H9 (cell line): ENCODE measurements at regions not wholly inside any gene's neighbourhood (a gene's known extent, or its start where the extent isn't known, plus 50 kb on each side); places are given as distances from the start of the nearest gene placed in this dataset.

Source experiments
- DNase-seq: peaks from one replicate; pipeline ENCODE4 v3.0.0-alpha.2; 2017
- H2AFZ ChIP-seq: one replicate; pipeline ENCODE4 v1.6.1; 2013; ENCODE audit warnings: mild to moderate bottlenecking, low read length, control low read depth, moderate library complexity
- H2AK5ac ChIP-seq: 2 replicates; pipeline ENCODE4 v1.6.1; 2013; ENCODE audit warnings: low read length, control low read depth, mixed read lengths; ENCODE audit not compliant: insufficient read length
- H2BK120ac ChIP-seq: one replicate; pipeline ENCODE4 v1.6.1; 2013; ENCODE audit warnings: low read depth, mild to moderate bottlenecking, low read length, control low read depth, inconsistent platforms; ENCODE audit not compliant: poor library complexity, severe bottlenecking
- H2BK12ac ChIP-seq: 2 replicates; pipeline ENCODE4 v1.6.1; 2013; ENCODE audit warnings: low read length, control low read depth, mixed read lengths, low read depth; ENCODE audit not compliant: insufficient read length
- H2BK15ac ChIP-seq: 2 replicates; pipeline ENCODE4 v1.6.1; 2013; ENCODE audit warnings: low read depth, low read length, control low read depth
- H2BK20ac ChIP-seq: one replicate; pipeline ENCODE4 v1.6.1; 2013; ENCODE audit warnings: low read depth, mild to moderate bottlenecking, low read length, control low read depth, inconsistent platforms; ENCODE audit not compliant: poor library complexity, severe bottlenecking
- H2BK5ac ChIP-seq: 2 replicates; pipeline ENCODE4 v1.6.1; 2013; ENCODE audit warnings: low read length, control low read depth, mixed read lengths; ENCODE audit not compliant: insufficient read length
- H3K14ac ChIP-seq: 2 replicates; pipeline ENCODE4 v1.6.1; 2013; ENCODE audit warnings: low read length, control low read depth; ENCODE audit not compliant: insufficient read depth
- H3K18ac ChIP-seq: 2 replicates; pipeline ENCODE4 v1.6.1; 2013; ENCODE audit warnings: low read depth, mild to moderate bottlenecking, mixed read lengths, low read length, control low read depth; ENCODE audit not compliant: insufficient read length
- H3K23ac ChIP-seq: 2 replicates; pipeline ENCODE4 v1.6.1; 2013; ENCODE audit warnings: low read length, control low read depth, mixed read lengths, low read depth; ENCODE audit not compliant: insufficient read length
- H3K23me2 ChIP-seq: 2 replicates; pipeline ENCODE4 v1.6.1; 2013; ENCODE audit warnings: low read depth, mild to moderate bottlenecking, mixed read lengths, low read length, control low read depth; ENCODE audit not compliant: insufficient read length, poor library complexity, severe bottlenecking
- H3K27ac ChIP-seq: 2 replicates; pipeline ENCODE4 v1.5.1; 2013; ENCODE audit warnings: low read length, control low read depth, mixed read lengths, low read depth; ENCODE audit not compliant: insufficient read length
- H3K27me3 ChIP-seq: 2 replicates; pipeline ENCODE4 v1.6.1; 2013; ENCODE audit warnings: low read length, control low read depth, inconsistent platforms; ENCODE audit not compliant: insufficient read depth
- H3K4ac ChIP-seq: 2 replicates; pipeline ENCODE4 v1.6.1; 2013; ENCODE audit warnings: low read depth, mild to moderate bottlenecking, control low read depth, inconsistent platforms, low read length, moderate library complexity
- H3K4me1 ChIP-seq: 2 replicates; pipeline ENCODE4 v1.6.1; 2013; ENCODE audit warnings: low read length, control low read depth, inconsistent platforms; ENCODE audit not compliant: insufficient read depth
- H3K4me2 ChIP-seq: 2 replicates; pipeline ENCODE4 v1.6.1; 2013; ENCODE audit warnings: low read length, control low read depth, mixed read lengths; ENCODE audit not compliant: insufficient read length, insufficient read depth
- H3K56ac ChIP-seq: 2 replicates; pipeline ENCODE4 v1.6.1; 2013; ENCODE audit warnings: low read depth, mild to moderate bottlenecking, mixed read lengths, low read length, control low read depth; ENCODE audit not compliant: insufficient read length
- H3K79me1 ChIP-seq: 2 replicates; pipeline ENCODE4 v1.6.1; 2013; ENCODE audit warnings: low read depth, mild to moderate bottlenecking, moderate library complexity, low read length, control low read depth, inconsistent platforms; ENCODE audit not compliant: insufficient read depth, poor library complexity, severe bottlenecking
- H3K79me2 ChIP-seq: 2 replicates; pipeline ENCODE4 v1.6.1; 2013; ENCODE audit warnings: low read length, control low read depth, inconsistent platforms; ENCODE audit not compliant: insufficient read depth
- H3K9ac ChIP-seq: 2 replicates; pipeline ENCODE4 v1.6.1; 2013; ENCODE audit warnings: low read length, control low read depth, mixed read lengths; ENCODE audit not compliant: insufficient read length; ENCODE audit errors: extremely low read depth
- H3K9me3 ChIP-seq: one replicate; pipeline ENCODE4 v1.6.1; 2013; ENCODE audit warnings: low read depth, low read length, inconsistent platforms; ENCODE audit not compliant: control insufficient read depth
- H3T11ph ChIP-seq: one replicate; pipeline ENCODE4 v1.6.1; 2013; ENCODE audit warnings: mild to moderate bottlenecking, low read length, control low read depth, inconsistent platforms
- H4K20me1 ChIP-seq: one replicate; pipeline ENCODE4 v1.6.1; 2013; ENCODE audit not compliant: control insufficient read depth, insufficient read length, insufficient read depth
- H4K5ac ChIP-seq: 2 replicates; pipeline ENCODE4 v1.6.1; 2013; ENCODE audit warnings: low read depth, mild to moderate bottlenecking, mixed read lengths, low read length, control low read depth; ENCODE audit not compliant: insufficient read length
- H4K8ac ChIP-seq: replicated peaks from 2 replicates; pipeline ENCODE4 v1.6.1; 2013; ENCODE audit warnings: low read length, control low read depth, mixed read lengths, low read depth; ENCODE audit not compliant: insufficient read length
- H4K91ac ChIP-seq: 2 replicates; pipeline ENCODE4 v1.6.1; 2013; ENCODE audit warnings: low read depth, mild to moderate bottlenecking, moderate library complexity, mixed read lengths, low read length, control low read depth; ENCODE audit not compliant: insufficient read length
- H3K27ac Mint-ChIP-seq, 3 experiments: 2 replicates in 2 of 3; 3 replicates in 1 of 3; pipeline ENCODE4 v1.8.0; 2020 to 2021; ENCODE audit warnings: mixed read lengths in 3 of 3, mild to moderate bottlenecking in 1 of 3, moderate library complexity in 1 of 3
- H3K27me3 Mint-ChIP-seq: 2 replicates; pipeline ENCODE4 v1.8.0; 2021; ENCODE audit warnings: low read depth, mild to moderate bottlenecking, moderate library complexity, mixed read lengths
- H3K36me3 Mint-ChIP-seq, 3 experiments: 2 replicates in 2 of 3; 3 replicates in 1 of 3; pipeline ENCODE4 v1.8.0; 2020 to 2021; ENCODE audit warnings: low read depth in 3 of 3, mixed read lengths in 3 of 3; ENCODE audit not compliant: insufficient read depth in 1 of 3
- H3K4me1 Mint-ChIP-seq, 2 experiments: 2 replicates each; pipeline ENCODE4 v1.8.0; 2020; ENCODE audit warnings: mixed read lengths in 2 of 2
- H3K4me3 Mint-ChIP-seq, 2 experiments: 2 replicates in 1 of 2; 3 replicates in 1 of 2; pipeline ENCODE4 v1.8.0; 2020 to 2021; ENCODE audit warnings: mild to moderate bottlenecking in 2 of 2, mixed read lengths in 2 of 2, moderate library complexity in 1 of 2
- H3K9me3 Mint-ChIP-seq, 2 experiments: 2 replicates in 1 of 2; 3 replicates in 1 of 2; pipeline ENCODE4 v1.8.0; 2020; ENCODE audit warnings: mild to moderate bottlenecking in 2 of 2, mixed read lengths in 2 of 2, moderate library complexity in 1 of 2
- WGBS: extraction: QIAGEN DNeasy Blood & Tissue Kit; methylation state at CpG from one replicate; pipeline ENCODE4 v1.1.7; 2013; ENCODE audit warnings: missing lambda C conversion rate, low lambda C conversion rate, mixed read lengths; ENCODE audit not compliant: insufficient read length; ENCODE audit errors: extremely low coverage; 5-methylcytosine and 5-hydroxymethylcytosine counted together
- TF ChIP-seq, protein P1 (sequence below): fragments of 200-600 bp; sonication (generic); conservative IDR thresholded peaks from 3 replicates; pipeline ENCODE4 v1.8.0; 2021; ENCODE audit warnings: antibody characterized with exemption, mild to moderate bottlenecking

DNA sequence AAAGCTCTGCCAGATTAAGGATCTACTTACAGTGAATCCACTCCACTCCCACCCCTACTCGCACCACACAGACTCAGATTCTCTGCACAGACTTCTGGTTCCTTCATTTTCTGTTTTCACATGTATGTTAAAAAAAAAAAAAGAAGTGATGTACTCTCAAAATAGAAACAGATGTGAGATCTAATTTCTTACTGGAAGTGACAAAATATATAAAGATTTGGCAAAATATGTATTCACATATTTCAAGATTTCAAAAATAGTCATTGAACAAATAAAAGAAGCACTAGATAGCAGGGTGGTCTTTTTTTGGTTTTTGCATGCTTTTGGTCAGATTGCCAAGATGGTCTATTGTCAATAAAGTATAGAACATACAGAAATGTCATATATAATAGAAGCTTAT is 379.2 kb downstream of the TMEM167A start:
- TF ChIP-seq, protein P1, sequence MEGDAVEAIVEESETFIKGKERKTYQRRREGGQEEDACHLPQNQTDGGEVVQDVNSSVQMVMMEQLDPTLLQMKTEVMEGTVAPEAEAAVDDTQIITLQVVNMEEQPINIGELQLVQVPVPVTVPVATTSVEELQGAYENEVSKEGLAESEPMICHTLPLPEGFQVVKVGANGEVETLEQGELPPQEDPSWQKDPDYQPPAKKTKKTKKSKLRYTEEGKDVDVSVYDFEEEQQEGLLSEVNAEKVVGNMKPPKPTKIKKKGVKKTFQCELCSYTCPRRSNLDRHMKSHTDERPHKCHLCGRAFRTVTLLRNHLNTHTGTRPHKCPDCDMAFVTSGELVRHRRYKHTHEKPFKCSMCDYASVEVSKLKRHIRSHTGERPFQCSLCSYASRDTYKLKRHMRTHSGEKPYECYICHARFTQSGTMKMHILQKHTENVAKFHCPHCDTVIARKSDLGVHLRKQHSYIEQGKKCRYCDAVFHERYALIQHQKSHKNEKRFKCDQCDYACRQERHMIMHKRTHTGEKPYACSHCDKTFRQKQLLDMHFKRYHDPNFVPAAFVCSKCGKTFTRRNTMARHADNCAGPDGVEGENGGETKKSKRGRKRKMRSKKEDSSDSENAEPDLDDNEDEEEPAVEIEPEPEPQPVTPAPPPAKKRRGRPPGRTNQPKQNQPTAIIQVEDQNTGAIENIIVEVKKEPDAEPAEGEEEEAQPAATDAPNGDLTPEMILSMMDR: no peak
- no peak overlapping the region for H3T11ph ChIP-seq
- no peak overlapping the region for H4K8ac ChIP-seq
- no peak overlapping the region for H3K9ac ChIP-seq
- no peaks in the 10 kb centered on the region for H3K9me3 Mint-ChIP-seq
- no peaks in the 10 kb centered on the region for H3K27me3 Mint-ChIP-seq
- no peak overlapping the region for H2AFZ ChIP-seq
- H3K79me2 ChIP-seq: no peaks in the 10 kb centered on the region
- H2BK15ac ChIP-seq: no peak overlapping the region
- no peak overlapping the region for H2AK5ac ChIP-seq
- H2BK120ac ChIP-seq: no peak overlapping the region
- H3K27ac Mint-ChIP-seq: no peak overlapping the region
- no peak overlapping the region for H4K5ac ChIP-seq
- H2BK12ac ChIP-seq: no peak overlapping the region
- no peak overlapping the region for H4K91ac ChIP-seq
- no peak overlapping the region for H3K23ac ChIP-seq
- H3K4ac ChIP-seq: no peak overlapping the region
- H3K36me3 Mint-ChIP-seq: no peaks in the 10 kb centered on the region
- H2BK5ac ChIP-seq: no peak overlapping the region
- H2BK20ac ChIP-seq: no peak overlapping the region
- no peak overlapping the region for H3K56ac ChIP-seq
- H3K4me2 ChIP-seq: no peak overlapping the region
- H3K4me3 Mint-ChIP-seq: no peak overlapping the region
- no peaks in the 10 kb centered on the region for H3K9me3 ChIP-seq
- H3K23me2 ChIP-seq: no peaks in the 10 kb centered on the region
- H3K27me3 ChIP-seq: no peaks in the 10 kb centered on the region
- peaks cover 16 to 20% of the 10 kb centered on the region in 2 experiments for H3K4me1 Mint-ChIP-seq
- H3K27ac ChIP-seq: no peak overlapping the region
- DNase-seq: no peak
- H4K20me1 ChIP-seq: no peaks in the 10 kb centered on the region
- H3K18ac ChIP-seq: no peak overlapping the region
- no peak overlapping the region for H3K14ac ChIP-seq
- H3K4me1 ChIP-seq: peaks cover 5% of the 10 kb centered on the region; the same call in 1 of the 2 replicates
- WGBS: no CpG with 5 or more reads among the region's 1 CpG
- no peaks in the 10 kb centered on the region for H3K79me1 ChIP-seq
